ENCODE measurements at regions not wholly inside any gene's neighbourhood (a gene's known extent, or its start where the extent isn't known, plus 50 kb on each side); places are given as distances from the start of the nearest gene placed in this dataset.

GRCh38 chr7:66556177-66556548 lies 72.5 kb upstream of the KCTD7 start:
- Histone ChIP-seq H3K27ac (ENCODE audit: low read depth, low read length) (no peak overlapping the region), H4K8ac (ENCODE audit: low read depth, low read length) (no peak overlapping the region), H2BK120ac (ENCODE audit: insufficient read depth, low read length, poor library complexity) (no peak overlapping the region), H3K23ac (ENCODE audit: low read length) (no peak overlapping the region), H4K91ac (ENCODE audit: low read depth, low read length) (no peak overlapping the region), H3K79me2 (ENCODE audit: control insufficient read depth, insufficient read depth, low read length, poor library complexity) (no peaks in the 10 kb centered on the region), H3K14ac (ENCODE audit: low read length) (no peak overlapping the region), H3K4ac (ENCODE audit: low read depth, low read length) (no peak overlapping the region), H3K4me2 (ENCODE audit: low read length) (no peak overlapping the region), H3K79me1 (ENCODE audit: low read length) (no peaks in the 10 kb centered on the region), H3K18ac (ENCODE audit: low read length) (peak overlapping the region; percentile 46), H2AK5ac (ENCODE audit: low read length) (no peak overlapping the region), H2BK5ac (ENCODE audit: low read depth, low read length, poor library complexity) (no peak overlapping the region), H3K9ac (ENCODE audit: low read length) (no peak overlapping the region), H3K4me3 (ENCODE audit: low read depth, low read length) (no peak overlapping the region), H2AFZ (ENCODE audit: insufficient read depth, low read length, poor library complexity) (no peak overlapping the region), H3K4me1 (ENCODE audit: control insufficient read depth in 1 of 2, insufficient read depth in 2 of 2, low read length in 2 of 2) (no peaks in the 10 kb centered on the region), H3K27me3 (ENCODE audit: insufficient read depth, low read length) (no peaks in the 10 kb centered on the region), H4K12ac (ENCODE audit: low read depth, low read length) (no peak overlapping the region), H3K36me3 (ENCODE audit: control insufficient read depth in 1 of 2, insufficient read depth in 2 of 2, low read length in 2 of 2) (peaks cover 46 to 48% of the 10 kb centered on the region in 2 experiments), H2BK12ac (ENCODE audit: low read length) (no peak overlapping the region), H3K9me3 (ENCODE audit: insufficient read depth, low read depth, low read length) (peaks cover 1% of the 10 kb centered on the region)
- no peak for DNase-seq
- WGBS (ENCODE audit: extremely low coverage, insufficient coverage, insufficient read length): no CpG with 5 or more reads among the region's 41 CpGs

DNA sequence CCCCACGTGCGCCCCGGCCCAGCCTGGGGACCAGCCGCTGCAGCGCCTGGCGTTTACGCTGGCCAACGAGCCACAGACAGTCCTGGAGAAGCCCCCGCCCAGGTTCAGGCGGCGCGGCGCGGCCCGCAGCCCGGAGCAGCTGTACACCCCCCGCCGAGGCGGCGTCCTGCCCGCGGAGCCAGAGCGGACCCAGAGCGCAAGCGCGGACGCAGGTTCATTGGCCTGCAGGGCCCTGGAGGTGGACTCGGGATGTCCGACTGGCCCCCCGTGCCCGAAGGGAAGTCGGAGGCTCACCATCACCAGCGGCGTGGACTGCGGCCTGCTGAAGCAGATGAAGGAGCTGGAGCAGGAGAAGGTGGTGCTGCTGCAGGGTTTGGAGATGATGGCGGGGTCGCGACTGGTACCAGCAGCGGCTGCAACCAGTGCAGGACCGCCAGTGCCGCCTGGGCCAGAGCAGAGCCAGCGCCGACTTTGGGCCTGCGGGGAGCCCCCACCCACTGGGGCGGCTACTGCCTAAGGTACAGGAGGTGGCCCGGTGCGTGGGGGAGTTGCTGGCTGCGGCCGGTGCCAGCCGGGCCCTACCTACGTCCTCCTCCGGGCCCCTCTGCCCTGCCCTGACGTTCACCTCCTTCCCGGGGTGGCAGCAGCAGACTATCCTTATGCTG lies 72.0 kb upstream of the KCTD7 start:
- Histone ChIP-seq H3K79me2 (ENCODE audit: control insufficient read depth, insufficient read depth, low read length, poor library complexity) (no peaks in the 10 kb centered on the region), H2BK120ac (ENCODE audit: insufficient read depth, low read length, poor library complexity) (no peak overlapping the region), H2BK12ac (ENCODE audit: low read length) (no peak overlapping the region), H4K8ac (ENCODE audit: low read depth, low read length) (no peak overlapping the region), H3K4me1 (ENCODE audit: control insufficient read depth in 1 of 2, insufficient read depth in 2 of 2, low read length in 2 of 2) (no peaks in the 10 kb centered on the region), H2AFZ (ENCODE audit: insufficient read depth, low read length, poor library complexity) (no peak overlapping the region), H3K9me3 (ENCODE audit: insufficient read depth, low read depth, low read length) (peaks cover 1% of the 10 kb centered on the region), H3K27me3 (ENCODE audit: insufficient read depth, low read length) (no peaks in the 10 kb centered on the region), H3K4ac (ENCODE audit: low read depth, low read length) (no peak overlapping the region), H4K12ac (ENCODE audit: low read depth, low read length) (no peak overlapping the region), H4K91ac (ENCODE audit: low read depth, low read length) (no peak overlapping the region), H2AK5ac (ENCODE audit: low read length) (no peak overlapping the region), H3K79me1 (ENCODE audit: low read length) (no peaks in the 10 kb centered on the region), H3K9ac (ENCODE audit: low read length) (no peak overlapping the region), H3K18ac (ENCODE audit: low read length) (no peak overlapping the region), H3K23ac (ENCODE audit: low read length) (no peak overlapping the region), H2BK5ac (ENCODE audit: low read depth, low read length, poor library complexity) (no peak overlapping the region), H3K14ac (ENCODE audit: low read length) (no peak overlapping the region), H3K4me3 (ENCODE audit: low read depth, low read length) (no peak overlapping the region), H3K36me3 (ENCODE audit: control insufficient read depth in 1 of 2, insufficient read depth in 2 of 2, low read length in 2 of 2) (peaks cover 41 to 42% of the 10 kb centered on the region in 2 experiments), H3K27ac (ENCODE audit: low read depth, low read length) (no peak overlapping the region), H3K4me2 (ENCODE audit: low read length) (no peak overlapping the region)
- no peak for DNase-seq
- WGBS (ENCODE audit: extremely low coverage, insufficient coverage, insufficient read length): no CpG with 5 or more reads among the region's 54 CpGs

DNA sequence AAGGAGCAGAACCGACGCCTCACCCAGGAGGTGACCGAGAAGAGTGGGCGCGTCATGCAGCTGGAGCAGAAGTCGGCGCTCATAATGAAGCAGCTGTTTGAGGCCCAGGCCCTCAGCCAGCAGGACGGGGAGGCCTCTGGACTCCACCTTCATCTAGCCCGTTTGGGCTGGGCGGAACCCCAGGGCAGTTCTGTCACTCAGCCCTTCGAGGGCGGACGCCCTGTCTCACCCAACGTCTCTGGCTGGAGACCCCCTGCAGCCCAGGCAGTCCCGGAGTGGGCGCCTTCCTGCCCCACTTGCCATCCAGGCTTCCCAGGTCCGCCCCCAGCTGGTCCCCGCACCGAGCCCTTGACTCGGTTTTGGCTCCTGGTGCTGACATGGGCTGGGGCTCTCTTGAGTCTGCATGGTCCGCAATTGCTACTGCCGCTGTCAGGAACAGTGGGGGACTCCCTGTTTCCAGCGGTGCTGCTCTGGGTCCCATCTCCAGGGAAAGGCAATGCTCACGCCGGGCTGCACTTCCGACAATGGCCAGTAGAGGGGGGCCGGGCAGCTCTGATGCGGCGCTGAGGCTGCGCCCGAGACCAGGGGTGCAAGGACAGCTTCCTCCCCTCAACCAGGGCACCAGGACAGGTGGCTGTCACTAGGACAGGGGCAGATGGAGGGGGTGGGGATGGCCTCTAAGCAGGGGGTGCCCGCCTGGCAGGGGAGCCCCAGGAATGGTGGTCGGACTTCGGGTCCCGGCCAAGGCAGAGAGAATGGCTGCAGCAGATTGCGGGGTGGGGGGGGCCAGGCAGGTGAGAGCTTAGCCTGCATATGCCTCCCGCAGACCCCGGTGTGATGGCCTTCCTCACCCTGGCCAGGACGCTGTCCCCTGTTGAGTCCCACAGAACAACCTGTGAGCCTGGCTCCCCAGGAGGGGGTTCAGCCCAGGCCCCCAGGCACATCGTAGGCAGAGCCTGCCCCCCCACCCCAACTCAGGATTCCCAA lies 71.2 kb upstream of the KCTD7 start:
- H4K12ac ChIP-seq (ENCODE audit: low read depth, low read length): no peak overlapping the region
- no peaks in the 10 kb centered on the region for H3K4me1 ChIP-seq (ENCODE audit: control insufficient read depth in 1 of 2, insufficient read depth in 2 of 2, low read length in 2 of 2)
- no peak overlapping the region for H2BK120ac ChIP-seq (ENCODE audit: insufficient read depth, low read length, poor library complexity)
- peaks cover 37 to 39% of the 10 kb centered on the region in 2 experiments for H3K36me3 ChIP-seq (ENCODE audit: control insufficient read depth in 1 of 2, insufficient read depth in 2 of 2, low read length in 2 of 2)
- H3K79me1 ChIP-seq (ENCODE audit: low read length): no peaks in the 10 kb centered on the region
- H3K27me3 ChIP-seq (ENCODE audit: insufficient read depth, low read length): no peaks in the 10 kb centered on the region
- no peak overlapping the region for H3K27ac ChIP-seq (ENCODE audit: low read depth, low read length)
- no peak overlapping the region for H3K18ac ChIP-seq (ENCODE audit: low read length)
- peaks cover 1% of the 10 kb centered on the region for H3K9me3 ChIP-seq (ENCODE audit: insufficient read depth, low read depth, low read length)
- no peak overlapping the region for H3K9ac ChIP-seq (ENCODE audit: low read length)
- no peak overlapping the region for H3K23ac ChIP-seq (ENCODE audit: low read length)
- WGBS (ENCODE audit: extremely low coverage, insufficient coverage, insufficient read length): no CpG with 5 or more reads among the region's 40 CpGs
- DNase-seq: peak; percentile 25 to 72
- H2AFZ ChIP-seq (ENCODE audit: insufficient read depth, low read length, poor library complexity): no peak overlapping the region
- H2AK5ac ChIP-seq (ENCODE audit: low read length): no peak overlapping the region
- H4K8ac ChIP-seq (ENCODE audit: low read depth, low read length): no peak overlapping the region
- no peak overlapping the region for H3K4me2 ChIP-seq (ENCODE audit: low read length)
- H3K79me2 ChIP-seq (ENCODE audit: control insufficient read depth, insufficient read depth, low read length, poor library complexity): no peaks in the 10 kb centered on the region
- no peak overlapping the region for H3K4ac ChIP-seq (ENCODE audit: low read depth, low read length)
- H2BK5ac ChIP-seq (ENCODE audit: low read depth, low read length, poor library complexity): no peak overlapping the region
- no peak overlapping the region for H4K91ac ChIP-seq (ENCODE audit: low read depth, low read length)
- H2BK12ac ChIP-seq (ENCODE audit: low read length): no peak overlapping the region
- H3K14ac ChIP-seq (ENCODE audit: low read length): no peak overlapping the region
- H3K4me3 ChIP-seq (ENCODE audit: low read depth, low read length): no peak overlapping the region

- no peak overlapping the region for H3K18ac ChIP-seq (ENCODE audit: low read length)
- H3K9ac ChIP-seq (ENCODE audit: low read length): no peak overlapping the region
- H3K27ac ChIP-seq (ENCODE audit: low read depth, low read length): no peak overlapping the region
- H3K23ac ChIP-seq (ENCODE audit: low read length): no peak overlapping the region
- H3K79me1 ChIP-seq (ENCODE audit: low read length): no peaks in the 10 kb centered on the region
- no peaks in the 10 kb centered on the region for H3K4me1 ChIP-seq (ENCODE audit: control insufficient read depth in 1 of 2, insufficient read depth in 2 of 2, low read length in 2 of 2)
- H4K91ac ChIP-seq (ENCODE audit: low read depth, low read length): no peak overlapping the region
- no peak overlapping the region for H2BK12ac ChIP-seq (ENCODE audit: low read length)
- no peak overlapping the region for H4K8ac ChIP-seq (ENCODE audit: low read depth, low read length)
- no peak overlapping the region for H4K12ac ChIP-seq (ENCODE audit: low read depth, low read length)
- H3K4ac ChIP-seq (ENCODE audit: low read depth, low read length): no peak overlapping the region
- no peaks in the 10 kb centered on the region for H3K27me3 ChIP-seq (ENCODE audit: insufficient read depth, low read length)
- H2AFZ ChIP-seq (ENCODE audit: insufficient read depth, low read length, poor library complexity): no peak overlapping the region
- no peak for DNase-seq
- no CpG with 5 or more reads among the region's 8 CpGs for WGBS (ENCODE audit: extremely low coverage, insufficient coverage, insufficient read length)
- H2BK120ac ChIP-seq (ENCODE audit: insufficient read depth, low read length, poor library complexity): no peak overlapping the region
- no peak overlapping the region for H2BK5ac ChIP-seq (ENCODE audit: low read depth, low read length, poor library complexity)
- H3K14ac ChIP-seq (ENCODE audit: low read length): no peak overlapping the region
- H2AK5ac ChIP-seq (ENCODE audit: low read length): no peak overlapping the region
- peaks cover 1% of the 10 kb centered on the region for H3K9me3 ChIP-seq (ENCODE audit: insufficient read depth, low read depth, low read length)
- H3K4me3 ChIP-seq (ENCODE audit: low read depth, low read length): no peak overlapping the region
- peaks cover 31 to 33% of the 10 kb centered on the region in 2 experiments for H3K36me3 ChIP-seq (ENCODE audit: control insufficient read depth in 1 of 2, insufficient read depth in 2 of 2, low read length in 2 of 2)
- no peak overlapping the region for H3K4me2 ChIP-seq (ENCODE audit: low read length)
- H3K79me2 ChIP-seq (ENCODE audit: control insufficient read depth, insufficient read depth, low read length, poor library complexity): no peaks in the 10 kb centered on the region
Observed at GRCh38 chr7:66558201-66558641, 70.5 kb upstream of the KCTD7 start.
